B cell (primary cell): ENCODE measurements at regions not wholly inside any gene's neighbourhood (a gene's known extent, or its start where the extent isn't known, plus 50 kb on each side); places are given as distances from the start of the nearest gene placed in this dataset.

Source experiments
- ATAC-seq: fragments of 200-7000 bp; cut with Tn5 transposase; one replicate; pipeline ENCODE4 v1.10.0; 2021; ENCODE audit warnings: low read depth, mild to moderate bottlenecking, moderate number of reproducible peaks, moderate library complexity
- CTCF ChIA-PET: fragments of 350-600 bp; sonication (Branson Sonifier 250); formaldehyde crosslinking; loops from one replicate; lab custom pipeline; 2021; ENCODE audit warnings: antibody characterized with exemption, inconsistent platforms; lab: Charles Lee
- POLR2A ChIA-PET: fragments of 350-600 bp; sonication (Branson Sonifier 250); formaldehyde crosslinking; loops from one replicate; lab custom pipeline; 2021; ENCODE audit warnings: antibody characterized with exemption; lab: Charles Lee
- DNase-seq: peaks from one replicate; pipeline ENCODE4 v3.0.0; 2013
- H2AFZ ChIP-seq: 2 replicates; pipeline ENCODE4 v1.6.1; 2012; ENCODE audit warnings: mild to moderate bottlenecking, low read depth, low read length; ENCODE audit not compliant: insufficient read depth, poor library complexity, severe bottlenecking
- H3K27ac ChIP-seq, 2 donors: 1 replicate in 1 of 2; 2 replicates in 1 of 2; pipeline ENCODE4 v1.5.1; 2012 to 2013; ENCODE audit warnings: low read length in 2 of 2, mild to moderate bottlenecking in 2 of 2, moderate library complexity in 1 of 2
- H3K27me3 ChIP-seq, 4 experiments: fragments of 200-600 bp in 1 of 4; sonication (generic) in 1 of 4; replicated peaks in 1 of 4; 1 replicate in 2 of 4; 2 replicates in 2 of 4; pipeline versions ENCODE4 v1.6.1 to v1.7.0; 2013 to 2016; ENCODE audit warnings: low read length in 3 of 4, mild to moderate bottlenecking in 2 of 4, mixed read lengths in 1 of 4, moderate library complexity in 1 of 4; ENCODE audit not compliant: insufficient read depth in 4 of 4, control insufficient read depth in 3 of 4; ENCODE audit errors: control extremely low read depth in 1 of 4
- H3K36me3 ChIP-seq, 2 experiments: replicated peaks in 1 of 2; 1 replicate in 1 of 2; 2 replicates in 1 of 2; pipeline versions ENCODE4 v1.6.1 to v1.7.1; 2013; ENCODE audit warnings: low read length in 1 of 2; ENCODE audit not compliant: insufficient read depth in 2 of 2, control insufficient read depth in 1 of 2; ENCODE audit errors: control extremely low read depth in 1 of 2, extremely low read depth in 1 of 2
- H3K4me1 ChIP-seq, 2 donors: fragments of 200-600 bp in 1 of 2; sonication (generic) in 1 of 2; 1 replicate in 1 of 2; 2 replicates in 1 of 2; pipeline versions ENCODE4 v1.5.1 to v1.6.1; 2013 to 2017; ENCODE audit warnings: low read length in 2 of 2; ENCODE audit not compliant: control insufficient read depth in 2 of 2, insufficient read depth in 2 of 2
- H3K4me2 ChIP-seq: replicated peaks from 2 replicates; pipeline ENCODE3; 2012; ENCODE audit warnings: mild to moderate bottlenecking, low read depth, low read length; ENCODE audit not compliant: poor library complexity, severe bottlenecking
- H3K4me3 ChIP-seq, 5 experiments: fragments of 200-600 bp in 1 of 5; sonication (generic) in 1 of 5; 1 replicate in 3 of 5; 2 replicates in 2 of 5; pipeline versions ENCODE4 v1.5.1 to v1.7.0; 2011 to 2016; ENCODE audit warnings: low read length in 4 of 5, mild to moderate bottlenecking in 4 of 5, low read depth in 2 of 5, control low read depth in 1 of 5, moderate library complexity in 1 of 5; ENCODE audit not compliant: insufficient read depth in 1 of 5; ENCODE audit errors: control extremely low read depth in 1 of 5, extremely low read depth in 1 of 5
- H3K79me2 ChIP-seq: fragments of 200-600 bp; sonication (generic); one replicate; pipeline ENCODE4 v1.6.0; 2016; ENCODE audit warnings: low read length; ENCODE audit not compliant: control insufficient read depth, insufficient read depth
- H3K9ac ChIP-seq: fragments of 200-600 bp; sonication (generic); 2 replicates; pipeline ENCODE4 v1.6.1; 2017; ENCODE audit warnings: mild to moderate bottlenecking, low read length, moderate library complexity
- H3K9me3 ChIP-seq, 3 donors: one replicate each; pipeline versions ENCODE4 v1.6.1 to v1.7.1; 2013; ENCODE audit warnings: low read length in 2 of 3; ENCODE audit not compliant: control insufficient read depth in 2 of 3, insufficient read depth in 1 of 3; ENCODE audit errors: control extremely low read depth in 1 of 3
- H4K20me1 ChIP-seq: 2 replicates; pipeline ENCODE4 v1.6.0; 2012; ENCODE audit warnings: mild to moderate bottlenecking, low read length; ENCODE audit not compliant: insufficient read depth, control insufficient read depth, poor library complexity, severe bottlenecking
- H3K27ac Mint-ChIP-seq: one replicate; pipeline ENCODE4 v1.8.0; 2021; ENCODE audit warnings: mixed read lengths
- H3K27me3 Mint-ChIP-seq: one replicate; pipeline ENCODE4 v1.8.0; 2021; ENCODE audit warnings: mixed read lengths
- H3K4me1 Mint-ChIP-seq: one replicate; pipeline ENCODE4 v1.8.0; 2021; ENCODE audit warnings: mixed read lengths
- H3K4me3 Mint-ChIP-seq: one replicate; pipeline ENCODE4 v1.8.0; 2021; ENCODE audit warnings: mixed read lengths
- H3K9me3 Mint-ChIP-seq: one replicate; pipeline ENCODE4 v1.8.0; 2022; ENCODE audit warnings: mixed read lengths; ENCODE audit not compliant: insufficient read depth
- EZH2 ChIP-seq: IDR thresholded peaks from 2 replicates; pipeline ENCODE4 v1.6.1; 2012; ENCODE audit warnings: borderline replicate concordance, low read depth, mild to moderate bottlenecking, moderate library complexity, low read length; ENCODE audit not compliant: insufficient read depth, poor library complexity, severe bottlenecking
- WGBS: methylation state at CpG from one replicate; pipeline ENCODE4 v1.1.5; 2013; ENCODE audit warnings: missing lambda C conversion rate; ENCODE audit not compliant: insufficient coverage; 5-methylcytosine and 5-hydroxymethylcytosine counted together
- intact Hi-C: fragments of 100-400 bp; cut with micrococcal nuclease; formaldehyde crosslinking; loops from one replicate; pipeline ENCODE4 v1.10.0; 2022
- TF ChIP-seq, protein P1 (sequence below): fragments of 200-600 bp; IDR thresholded peaks from one replicate; pipeline ENCODE4 v1.8.0; 2022; ENCODE audit warnings: antibody characterized with exemption, mild to moderate bottlenecking

DNA sequence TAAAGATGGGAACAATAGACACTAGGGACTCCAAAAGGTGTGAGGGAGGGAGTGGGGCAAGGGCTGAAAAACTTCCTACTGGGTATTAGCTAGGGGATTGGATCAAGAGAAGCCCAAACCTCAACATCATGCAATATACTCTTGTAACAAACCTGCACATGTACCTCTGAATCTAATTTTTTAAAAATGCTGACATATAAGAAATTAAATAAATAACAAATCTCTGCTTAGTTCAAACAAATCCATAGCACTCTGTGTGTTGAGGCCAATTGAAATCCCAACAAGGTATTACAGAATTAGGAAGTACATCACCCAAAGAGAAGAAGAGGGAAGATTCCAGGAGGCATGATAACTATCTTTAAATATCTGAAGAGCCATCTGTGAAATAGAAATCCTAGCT lies 55.4 kb upstream of the CDH20 start:
- Histone ChIP-seq H3K79me2 (no peaks in the 10 kb centered on the region), H3K27ac (no peak overlapping the region), H3K4me3 (no peak overlapping the region), H4K20me1 (no peaks in the 10 kb centered on the region), H3K36me3 (no peaks in the 10 kb centered on the region), H3K9me3 (peaks cover 0 to 9% (median 0%) of the 10 kb centered on the region in 3 donors), H3K4me1 (no peaks in the 10 kb centered on the region), H2AFZ (no peak overlapping the region), H3K27me3 (no peaks in the 10 kb centered on the region), H3K4me2 (no peak overlapping the region), H3K9ac (no peak overlapping the region)
- ATAC-seq (no peak), DNase-seq (no peak)
- TF ChIP-seq EZH2: no peak
- TF ChIP-seq, protein P1, sequence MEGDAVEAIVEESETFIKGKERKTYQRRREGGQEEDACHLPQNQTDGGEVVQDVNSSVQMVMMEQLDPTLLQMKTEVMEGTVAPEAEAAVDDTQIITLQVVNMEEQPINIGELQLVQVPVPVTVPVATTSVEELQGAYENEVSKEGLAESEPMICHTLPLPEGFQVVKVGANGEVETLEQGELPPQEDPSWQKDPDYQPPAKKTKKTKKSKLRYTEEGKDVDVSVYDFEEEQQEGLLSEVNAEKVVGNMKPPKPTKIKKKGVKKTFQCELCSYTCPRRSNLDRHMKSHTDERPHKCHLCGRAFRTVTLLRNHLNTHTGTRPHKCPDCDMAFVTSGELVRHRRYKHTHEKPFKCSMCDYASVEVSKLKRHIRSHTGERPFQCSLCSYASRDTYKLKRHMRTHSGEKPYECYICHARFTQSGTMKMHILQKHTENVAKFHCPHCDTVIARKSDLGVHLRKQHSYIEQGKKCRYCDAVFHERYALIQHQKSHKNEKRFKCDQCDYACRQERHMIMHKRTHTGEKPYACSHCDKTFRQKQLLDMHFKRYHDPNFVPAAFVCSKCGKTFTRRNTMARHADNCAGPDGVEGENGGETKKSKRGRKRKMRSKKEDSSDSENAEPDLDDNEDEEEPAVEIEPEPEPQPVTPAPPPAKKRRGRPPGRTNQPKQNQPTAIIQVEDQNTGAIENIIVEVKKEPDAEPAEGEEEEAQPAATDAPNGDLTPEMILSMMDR: no peak
- CTCF ChIA-PET: no interaction called here
- Mint-ChIP-seq H3K9me3 (peaks cover 2% of the 10 kb centered on the region), H3K27ac (no peak overlapping the region), H3K27me3 (no peaks in the 10 kb centered on the region), H3K4me1 (no peaks in the 10 kb centered on the region), H3K4me3 (no peak overlapping the region)
- POLR2A ChIA-PET: no interaction called here
- intact Hi-C loops: no loop called here

DNA sequence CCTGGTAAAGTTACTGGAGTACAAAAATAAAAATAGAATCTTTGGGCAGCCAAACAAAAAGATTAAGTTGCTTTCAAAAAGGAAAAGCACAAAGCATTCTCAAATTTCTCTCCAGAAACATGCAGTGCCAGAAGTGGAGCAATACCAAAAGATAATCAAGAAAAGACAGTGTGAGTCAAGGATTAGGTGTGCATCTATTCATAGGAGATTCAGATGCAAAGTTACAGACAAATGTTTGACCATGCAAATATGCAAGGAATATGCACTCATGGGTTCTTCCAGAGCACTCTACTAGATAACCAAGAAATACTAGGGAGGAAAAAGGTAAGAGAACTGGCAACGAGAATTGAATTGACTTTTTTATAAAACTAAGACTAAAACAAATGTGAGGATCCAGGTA lies 51.8 kb upstream of the CDH20 start:
- Histone ChIP-seq H3K36me3 (no peaks in the 10 kb centered on the region), H3K9ac (no peak overlapping the region), H3K27me3 (no peaks in the 10 kb centered on the region), H4K20me1 (no peaks in the 10 kb centered on the region), H3K9me3 (peaks cover 0 to 9% (median 0%) of the 10 kb centered on the region in 3 donors), H3K27ac (no peak overlapping the region), H3K4me2 (no peak overlapping the region), H2AFZ (no peak overlapping the region), H3K4me1 (no peaks in the 10 kb centered on the region), H3K79me2 (no peaks in the 10 kb centered on the region), H3K4me3 (no peak overlapping the region)
- no peak overlapping the region for H3K27ac Mint-ChIP-seq
- TF ChIP-seq, protein P1: no peak
- TF ChIP-seq EZH2: no peak
- DNase-seq: no peak
- no peaks in the 10 kb centered on the region for H3K27me3 Mint-ChIP-seq
- no CpG with 5 or more reads among the region's 1 CpG for WGBS
- intact Hi-C loops: no loop called here
- ChIA-PET POLR2A (no interaction called here), CTCF (no interaction called here)
- no peak overlapping the region for H3K4me3 Mint-ChIP-seq
- H3K4me1 Mint-ChIP-seq: no peaks in the 10 kb centered on the region
- no peak for ATAC-seq
- H3K9me3 Mint-ChIP-seq: peaks cover 2% of the 10 kb centered on the region
